ENCODE measurements at regions not wholly inside any gene's neighbourhood (a gene's known extent, or its start where the extent isn't known, plus 50 kb on each side); places are given as distances from the start of the nearest gene placed in this dataset.
A peak's percentile ranks its signal among the peaks of the same experiment; 100 is the strongest.

DNA sequence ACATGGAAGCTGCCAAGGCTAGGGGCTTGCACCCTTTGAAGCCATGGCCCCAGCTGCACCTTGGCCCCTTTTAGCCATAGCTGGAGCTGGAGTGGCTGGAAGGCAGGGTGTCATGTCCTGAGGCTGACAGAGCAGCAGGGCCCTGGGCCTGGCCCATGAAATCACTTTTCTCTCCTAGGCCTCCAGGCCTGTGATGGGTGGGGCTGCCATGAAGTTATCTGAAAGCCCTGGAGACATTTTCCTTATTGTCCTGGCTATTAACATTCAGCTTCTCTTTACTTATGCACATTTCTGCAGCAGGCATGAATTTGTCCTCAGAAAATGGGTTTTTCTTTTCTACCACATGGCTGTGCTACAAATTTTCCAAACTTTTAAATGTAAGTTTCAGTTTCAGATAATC is 106.9 kb upstream of the ELMO1 start:
- Histone ChIP-seq H3K9me3 (ENCODE audit: control insufficient read depth in 4 of 4, insufficient read depth in 3 of 4, low read length in 3 of 4) (peaks cover 0 to 5% (median 0%) of the 10 kb centered on the region in 4 donors), H3K4me1 (ENCODE audit: control insufficient read depth in 5 of 5, insufficient read depth in 5 of 5, low read length in 5 of 5) (peaks cover 0 to 34% (median 5%) of the 10 kb centered on the region in 5 donors), H3K27ac (ENCODE audit: low read depth in 1 of 2, low read length in 1 of 2) (no peak overlapping the region), H3K9ac (ENCODE audit: insufficient read depth in 1 of 2, low read length in 2 of 2) (no peak overlapping the region), H3K4me3 (no peak overlapping the region), H3K27me3 (ENCODE audit: control insufficient read depth in 3 of 3, insufficient read depth in 3 of 3, low read length in 2 of 3) (no peaks in the 10 kb centered on the region), H3K36me3 (ENCODE audit: control insufficient read depth in 4 of 4, insufficient read depth in 4 of 4, low read length in 4 of 4) (no peaks in the 10 kb centered on the region)
- DNase-seq, result no peak
- no peak for TF ChIP-seq CTCF (IDR thresholded peaks at IDR 0.05; ENCODE audit: control extremely low read depth, extremely low read depth)
- no peak for ATAC-seq (ENCODE audit: insufficient read depth, low FRiP score)

DNA sequence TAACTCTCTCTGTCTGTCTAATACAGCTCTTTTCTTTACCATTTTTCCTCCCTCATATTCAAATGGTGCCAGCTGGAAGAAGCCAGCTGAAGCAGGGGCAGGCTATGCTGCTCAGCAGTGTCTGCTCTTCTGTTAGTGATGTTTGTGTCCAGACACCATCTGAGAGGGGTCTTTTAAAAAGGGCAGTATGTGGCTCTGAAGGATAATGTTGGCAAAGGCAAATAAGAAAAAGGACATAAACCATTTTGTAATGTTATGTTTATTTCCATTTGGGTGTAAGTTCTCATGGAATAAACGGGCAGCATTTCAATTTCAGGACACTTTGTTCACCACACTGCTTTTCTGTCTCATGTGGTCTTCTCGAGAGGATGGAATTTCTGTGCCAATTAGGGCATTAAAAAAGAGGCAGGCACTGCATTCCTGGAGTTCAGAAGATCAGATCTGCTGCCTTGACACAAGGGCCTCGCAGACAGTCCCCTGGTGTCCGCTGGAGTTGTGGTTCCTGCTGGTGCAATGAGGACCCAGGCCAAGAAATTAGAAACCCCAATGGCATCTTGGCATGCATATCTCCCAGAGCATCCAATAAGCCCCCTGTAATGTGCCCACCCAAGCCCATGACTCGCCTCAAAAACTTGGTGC is 109.0 kb upstream of the ELMO1 start:
- ATAC-seq (ENCODE audit: insufficient read depth, low FRiP score) (no peak), DNase-seq (peak in 2 of 3 donors; percentile 38 to 54)
- no peaks in the 10 kb centered on the region for H3K27me3 ChIP-seq (ENCODE audit: control insufficient read depth in 3 of 3, insufficient read depth in 3 of 3, low read length in 2 of 3)
- no peak for TF ChIP-seq CTCF (IDR thresholded peaks at IDR 0.05; ENCODE audit: control extremely low read depth, extremely low read depth)
- no peak overlapping the region for H3K27ac ChIP-seq (ENCODE audit: low read depth in 1 of 2, low read length in 1 of 2)
- peaks cover 0 to 14% (median 5%) of the 10 kb centered on the region in 5 donors for H3K4me1 ChIP-seq (ENCODE audit: control insufficient read depth in 5 of 5, insufficient read depth in 5 of 5, low read length in 5 of 5)
- peaks cover 0 to 5% (median 0%) of the 10 kb centered on the region in 4 donors for H3K9me3 ChIP-seq (ENCODE audit: control insufficient read depth in 4 of 4, insufficient read depth in 3 of 4, low read length in 3 of 4)
- 75 to 86% methylated on average over 5 of the region's 5 CpGs for WGBS, 2 donors
- H3K4me3 ChIP-seq, result no peak overlapping the region
- no peak overlapping the region for H3K9ac ChIP-seq (ENCODE audit: insufficient read depth in 1 of 2, low read length in 2 of 2)
- H3K36me3 ChIP-seq (ENCODE audit: control insufficient read depth in 4 of 4, insufficient read depth in 4 of 4, low read length in 4 of 4), result no peaks in the 10 kb centered on the region

DNA sequence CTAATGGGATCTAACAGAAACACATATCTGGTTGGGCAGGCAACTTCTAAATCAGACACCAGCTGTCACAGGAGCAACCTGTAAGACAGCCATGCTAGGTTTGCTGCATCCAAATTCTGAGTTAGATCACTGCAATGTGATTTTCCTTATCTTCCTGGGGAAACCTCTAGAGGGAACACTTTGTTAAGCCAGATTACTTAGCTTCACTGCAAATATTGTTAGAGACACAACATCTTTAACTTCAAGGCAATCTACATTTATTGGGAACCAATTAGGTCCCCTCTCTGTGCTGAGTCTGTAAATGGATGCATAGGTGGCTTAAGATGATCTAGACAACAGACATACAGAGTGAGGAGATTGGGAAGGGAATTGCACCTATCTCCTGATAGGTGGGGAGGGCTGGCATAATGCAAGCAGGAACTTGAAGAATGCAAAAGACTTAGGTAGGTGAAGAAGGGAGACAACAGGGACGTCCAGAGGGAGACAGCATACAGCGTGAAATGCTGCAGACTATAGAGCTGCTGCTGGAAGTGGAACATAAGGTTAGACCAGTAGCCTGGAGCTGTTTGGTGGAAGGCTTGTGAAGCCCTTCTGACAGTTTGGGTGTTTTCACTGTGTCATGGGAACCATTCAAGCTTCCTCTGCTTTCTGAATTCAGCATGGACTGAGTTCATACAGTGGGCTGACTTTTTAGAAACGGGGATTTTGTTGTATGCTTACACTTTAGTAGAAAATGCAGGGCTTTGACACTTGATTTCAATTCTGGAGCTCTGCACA is 109.8 kb upstream of the ELMO1 start:
- Histone ChIP-seq H3K27me3 (ENCODE audit: control insufficient read depth in 3 of 3, insufficient read depth in 3 of 3, low read length in 2 of 3) (no peaks in the 10 kb centered on the region), H3K4me3 (no peak overlapping the region), H3K27ac (ENCODE audit: low read depth in 1 of 2, low read length in 1 of 2) (no peak overlapping the region), H3K4me1 (ENCODE audit: control insufficient read depth in 5 of 5, insufficient read depth in 5 of 5, low read length in 5 of 5) (peaks cover 0 to 11% (median 5%) of the 10 kb centered on the region in 5 donors), H3K9me3 (ENCODE audit: control insufficient read depth in 4 of 4, insufficient read depth in 3 of 4, low read length in 3 of 4) (peaks cover 0 to 5% (median 0%) of the 10 kb centered on the region in 4 donors), H3K9ac (ENCODE audit: insufficient read depth in 1 of 2, low read length in 2 of 2) (no peak overlapping the region), H3K36me3 (ENCODE audit: control insufficient read depth in 4 of 4, insufficient read depth in 4 of 4, low read length in 4 of 4) (no peaks in the 10 kb centered on the region)
- WGBS, 2 donors, result 69 to 87% methylated on average over 3 of the region's 3 CpGs
- DNase-seq (peak in 1 of 3 donors; percentile 20), ATAC-seq (ENCODE audit: insufficient read depth, low FRiP score) (no peak)
- TF ChIP-seq CTCF (IDR thresholded peaks at IDR 0.05; ENCODE audit: control extremely low read depth, extremely low read depth), result no peak
